ENCODE measurements at regions not wholly inside any gene's neighbourhood (a gene's known extent, or its start where the extent isn't known, plus 50 kb on each side); places are given as distances from the start of the nearest gene placed in this dataset.

- no peaks in the 10 kb centered on the region for H3K79me2 ChIP-seq (ENCODE audit: insufficient read depth, low read depth, low read length)
- no peak overlapping the region for H2AFZ ChIP-seq (ENCODE audit: low read length)
- H3K4me1 ChIP-seq (ENCODE audit: insufficient read depth, low read length, poor library complexity, severe bottlenecking) = peaks cover 14% of the 10 kb centered on the region
- H3K9me2 ChIP-seq (ENCODE audit: insufficient read depth, low read length) = no peaks in the 10 kb centered on the region; the same call in 1 of the 2 replicates
- no TSS peak for BruUV-seq (replicated peaks)
- CTCF ChIA-PET (ENCODE audit: unreplicated experiment) = no interaction called here
- H3K27ac ChIP-seq (ENCODE audit: low read depth, low read length, poor library complexity, severe bottlenecking) = no peak overlapping the region
- no peak for DNase-seq (ENCODE audit: low spot score)
- POLR2A ChIA-PET = no interaction called here
- no peaks in the 10 kb centered on the region for H3K9me3 ChIP-seq (ENCODE audit: low read length)
- no peaks in the 10 kb centered on the region for H4K20me1 ChIP-seq (ENCODE audit: insufficient read depth, low read length)
- no peak overlapping the region for H3K4me3 ChIP-seq (ENCODE audit: low read depth, low read length, poor library complexity, severe bottlenecking)
- TF ChIP-seq EZH2phosphoT487 (IDR thresholded peaks at IDR 0.05; ENCODE audit: borderline replicate concordance, low read depth, low read length) = no peak
- no peak for TF ChIP-seq CTCF (conservative IDR thresholded peaks at IDR 0.05; ENCODE audit: low read length)
- intact Hi-C loops (cut with micrococcal nuclease; ENCODE audit: unreplicated experiment) = no loop called here
- H3K36me3 ChIP-seq (ENCODE audit: insufficient read depth, low read length) = no peaks in the 10 kb centered on the region
- H3K4me2 ChIP-seq (ENCODE audit: low read length) = no peak overlapping the region
Observed at GRCh38 chr12:66740732-66741131, 61.9 kb upstream of the GRIP1 start.

- Histone ChIP-seq H3K4me3 (ENCODE audit: low read depth, low read length, poor library complexity, severe bottlenecking) (no peak overlapping the region), H3K4me2 (ENCODE audit: low read length) (peak overlapping the region; percentile 31; the same call in 1 of the 2 replicates), H3K9me2 (ENCODE audit: insufficient read depth, low read length) (no peaks in the 10 kb centered on the region; the same call in 1 of the 2 replicates), H4K20me1 (ENCODE audit: insufficient read depth, low read length) (no peaks in the 10 kb centered on the region), H3K79me2 (ENCODE audit: insufficient read depth, low read depth, low read length) (no peaks in the 10 kb centered on the region), H2AFZ (ENCODE audit: low read length) (peak overlapping the region; percentile 75), H3K27ac (ENCODE audit: low read depth, low read length, poor library complexity, severe bottlenecking) (no peak overlapping the region), H3K9me3 (ENCODE audit: low read length) (no peaks in the 10 kb centered on the region), H3K36me3 (ENCODE audit: insufficient read depth, low read length) (no peaks in the 10 kb centered on the region), H3K4me1 (ENCODE audit: insufficient read depth, low read length, poor library complexity, severe bottlenecking) (peaks cover 14% of the 10 kb centered on the region)
- ChIA-PET POLR2A (interaction anchor here (1.0 kb wide), 1 partner anchor 14 kb away, joined by 3 read pairs; no protein-coding TSS in a partner anchor), CTCF (ENCODE audit: unreplicated experiment) (no interaction called here)
- TF ChIP-seq EZH2phosphoT487 (IDR thresholded peaks at IDR 0.05; ENCODE audit: borderline replicate concordance, low read depth, low read length) = no peak
- no peak for TF ChIP-seq CTCF (conservative IDR thresholded peaks at IDR 0.05; ENCODE audit: low read length)
- no peak for DNase-seq (ENCODE audit: low spot score)
- intact Hi-C loops (cut with micrococcal nuclease; ENCODE audit: unreplicated experiment) = no loop called here
- BruUV-seq (replicated peaks) = no TSS peak
Observed at GRCh38 chr12:66741919-66742318, 63.0 kb upstream of the GRIP1 start.

- DNase-seq (ENCODE audit: low spot score) = peak; percentile 29
- peak overlapping the region; percentile 31; the same call in 1 of the 2 replicates for H3K4me2 ChIP-seq (ENCODE audit: low read length)
- BruUV-seq (replicated peaks) = no TSS peak
- intact Hi-C loops (cut with micrococcal nuclease; ENCODE audit: unreplicated experiment) = no loop called here
- POLR2A ChIA-PET = interaction anchor here (0.6 to 0.7 kb wide), 2 partner anchors 16 to 57 kb away, joined by 3 read pairs; no protein-coding TSS in a partner anchor
- TF ChIP-seq EZH2phosphoT487 (IDR thresholded peaks at IDR 0.05; ENCODE audit: borderline replicate concordance, low read depth, low read length) (no peak), CTCF (conservative IDR thresholded peaks at IDR 0.05; ENCODE audit: low read length) (no peak)
- no peaks in the 10 kb centered on the region for H3K36me3 ChIP-seq (ENCODE audit: insufficient read depth, low read length)
- H3K9me2 ChIP-seq (ENCODE audit: insufficient read depth, low read length) = no peaks in the 10 kb centered on the region; the same call in 1 of the 2 replicates
- peaks cover 14% of the 10 kb centered on the region for H3K4me1 ChIP-seq (ENCODE audit: insufficient read depth, low read length, poor library complexity, severe bottlenecking)
- H3K9me3 ChIP-seq (ENCODE audit: low read length) = no peaks in the 10 kb centered on the region
- H3K27ac ChIP-seq (ENCODE audit: low read depth, low read length, poor library complexity, severe bottlenecking) = no peak overlapping the region
- CTCF ChIA-PET (ENCODE audit: unreplicated experiment) = no interaction called here
- no peaks in the 10 kb centered on the region for H3K79me2 ChIP-seq (ENCODE audit: insufficient read depth, low read depth, low read length)
- no peak overlapping the region for H3K4me3 ChIP-seq (ENCODE audit: low read depth, low read length, poor library complexity, severe bottlenecking)
- peak overlapping the region; percentile 75 for H2AFZ ChIP-seq (ENCODE audit: low read length)
- H4K20me1 ChIP-seq (ENCODE audit: insufficient read depth, low read length) = no peaks in the 10 kb centered on the region
Observed at GRCh38 chr12:66742508-66743367, 63.9 kb upstream of the GRIP1 start.
